Endothelial cell of umbilical vein (primary cell): ENCODE measurements at regions not wholly inside any gene's neighbourhood (a gene's known extent, or its start where the extent isn't known, plus 50 kb on each side); places are given as distances from the start of the nearest gene placed in this dataset.

Source experiments
- BruUV-seq: library from RNA; stranded (reverse); fragments of 400-500 nt; replicated peaks from 2 replicates; lab custom pipeline; 2021; lab: Mats Ljungman, UMichigan
- CTCF ChIA-PET: fragments of 300-600, 350-600 bp; sonication (Branson Sonifier 250); formaldehyde crosslinking; loops from one replicate; lab custom pipeline; 2021; ENCODE audit warnings: antibody characterized with exemption, inconsistent platforms; lab: Charles Lee
- POLR2A ChIA-PET: fragments of 300-600, 350-600 bp; sonication (Branson Sonifier 250); formaldehyde crosslinking; loops from one replicate; lab custom pipeline; 2021; ENCODE audit warnings: antibody characterized with exemption, inconsistent platforms; lab: Charles Lee
- DNase-seq: peaks from one replicate; pipeline ENCODE4 v3.0.0-alpha.2; 2011; ENCODE audit warnings: low read depth, low spot score
- FAIRE-seq: peaks from 2 replicates; lab custom pipeline; 2011; peaks lifted over from hg19 to GRCh38; lab: Jason Lieb, UNC
- H2AFZ ChIP-seq: 2 replicates; pipeline ENCODE4 v1.6.0; 2012; ENCODE audit warnings: low read depth, low read length, control low read depth, inconsistent platforms
- H3K27ac ChIP-seq: 2 replicates; pipeline ENCODE4 v1.5.1; 2011; ENCODE audit warnings: low read depth, mild to moderate bottlenecking, control low read depth, low read length, moderate library complexity; ENCODE audit not compliant: insufficient read depth
- H3K27me3 ChIP-seq, 2 experiments: 2 replicates each; pipeline versions ENCODE4 v1.6.0 to v1.6.1; 2011; ENCODE audit warnings: low read length in 2 of 2, mixed read lengths in 1 of 2; ENCODE audit not compliant: control insufficient read depth in 2 of 2, insufficient read depth in 2 of 2
- H3K36me3 ChIP-seq, 2 experiments: 2 replicates in 1 of 2; 3 replicates in 1 of 2; pipeline ENCODE4 v1.5.1; 2011; ENCODE audit warnings: low read length in 2 of 2, mild to moderate bottlenecking in 1 of 2, moderate library complexity in 1 of 2; ENCODE audit not compliant: control insufficient read depth in 2 of 2, insufficient read depth in 2 of 2; ENCODE audit errors: extremely low read depth in 1 of 2
- H3K4me1 ChIP-seq: 3 replicates; pipeline ENCODE4 v1.5.1; 2011; ENCODE audit warnings: mild to moderate bottlenecking, low read length; ENCODE audit not compliant: control insufficient read depth, insufficient read depth; ENCODE audit errors: extremely low read depth
- H3K4me2 ChIP-seq: 2 replicates; pipeline ENCODE4 v1.6.1; 2011; ENCODE audit warnings: low read length, control low read depth, mixed read lengths; ENCODE audit not compliant: insufficient read depth
- H3K4me3 ChIP-seq, 3 experiments: fragments of 200-600 bp in 1 of 3; sonication (generic), shearing (Covaris generic) in 1 of 3; replicated peaks in 1 of 3; 2 replicates each; pipeline ENCODE4 v1.5.1; 2011 to 2016; ENCODE audit warnings: control low read depth in 3 of 3, low read length in 3 of 3, mild to moderate bottlenecking in 2 of 3, inconsistent platforms in 1 of 3, low read depth in 1 of 3, moderate library complexity in 1 of 3; ENCODE audit not compliant: insufficient read depth in 1 of 3
- H3K79me2 ChIP-seq: 2 replicates; pipeline ENCODE4 v1.6.0; 2012; ENCODE audit warnings: low read length, inconsistent platforms; ENCODE audit not compliant: control insufficient read depth, insufficient read depth
- H3K9ac ChIP-seq: replicated peaks from 2 replicates; pipeline ENCODE3; 2011; ENCODE audit warnings: low read length, control low read depth; ENCODE audit not compliant: insufficient read depth; ENCODE audit errors: extremely low read depth
- H3K9me1 ChIP-seq: replicated peaks from 3 replicates; pipeline ENCODE4 v1.6.0; 2011; ENCODE audit warnings: mild to moderate bottlenecking, low read length; ENCODE audit not compliant: control insufficient read depth, insufficient read depth; ENCODE audit errors: extremely low read depth
- H3K9me3 ChIP-seq: replicated peaks from 2 replicates; pipeline ENCODE4 v1.5.1; 2012; ENCODE audit warnings: low read length, inconsistent platforms; ENCODE audit not compliant: control insufficient read depth, insufficient read depth
- H4K20me1 ChIP-seq: replicated peaks from 2 replicates; pipeline ENCODE3; 2011; ENCODE audit warnings: mild to moderate bottlenecking, low read length; ENCODE audit not compliant: control insufficient read depth, insufficient read depth; ENCODE audit errors: extremely low read depth
- EZH2 ChIP-seq: IDR thresholded peaks from 2 replicates; pipeline ENCODE4 v1.6.1; 2012; ENCODE audit warnings: borderline replicate concordance, low read depth, mild to moderate bottlenecking, moderate library complexity, low read length, inconsistent platforms; ENCODE audit not compliant: severe bottlenecking
- FOS ChIP-seq: IDR thresholded peaks from 2 replicates; pipeline ENCODE4 v1.6.1; 2011; ENCODE audit warnings: mild to moderate bottlenecking, low read length, moderate library complexity, borderline replicate concordance; ENCODE audit not compliant: insufficient read depth
- GATA2 ChIP-seq: IDR thresholded peaks from 2 replicates; pipeline ENCODE4 v1.7.0; 2011; ENCODE audit warnings: low read depth, mild to moderate bottlenecking, moderate library complexity, mixed read lengths, low read length; ENCODE audit not compliant: insufficient read length, insufficient read depth
- JUN ChIP-seq: IDR thresholded peaks from 2 replicates; pipeline ENCODE4 v1.6.1; 2011; ENCODE audit warnings: borderline replicate concordance, low read depth; ENCODE audit not compliant: insufficient read length, insufficient read depth
- MAX ChIP-seq: IDR thresholded peaks from 2 replicates; pipeline ENCODE4 v1.6.1; 2011; ENCODE audit not compliant: insufficient read depth, insufficient read length
- MYC ChIP-seq: IDR thresholded peaks from one replicate; pipeline ENCODE4 v1.6.1; 2011; ENCODE audit warnings: mild to moderate bottlenecking, low read depth, low read length
- POLR2A ChIP-seq: IDR thresholded peaks from 2 replicates; pipeline ENCODE4 v1.6.1; 2012; ENCODE audit warnings: low read depth, mild to moderate bottlenecking, control low read depth, low read length
- POLR2AphosphoS5 ChIP-seq: IDR thresholded peaks from 2 replicates; pipeline ENCODE4 v1.6.1; 2012; ENCODE audit warnings: low read depth, mild to moderate bottlenecking, control low read depth, low read length, moderate library complexity; ENCODE audit not compliant: insufficient read depth
- dilution Hi-C: fragments of 300-500 bp; cut with MboI; formaldehyde crosslinking; loops from one replicate; pipeline ENCODE4 v1.15.0; 2019; ENCODE audit warnings: low sequenced_read_pairs; ENCODE audit not compliant: extremely low pct_ligation_motif_present
- intact Hi-C: fragments of 100-400 bp; cut with micrococcal nuclease; formaldehyde crosslinking; loops from one replicate; pipeline ENCODE4 v1.10.0; 2022
- TF ChIP-seq, protein P1 (sequence below), 2 donors: IDR thresholded peaks; 1 replicate in 1 of 2; 2 replicates in 1 of 2; pipeline ENCODE4 v1.5.1; 2011; ENCODE audit warnings: low read length in 2 of 2, mild to moderate bottlenecking in 2 of 2, moderate library complexity in 2 of 2, control low read depth in 1 of 2, inconsistent platforms in 1 of 2, low read depth in 1 of 2; ENCODE audit not compliant: insufficient read depth in 1 of 2; ENCODE audit errors: extremely low read depth in 1 of 2

- dilution Hi-C loops = no loop called here
- FAIRE-seq = peak; percentile 64
- H3K27me3 ChIP-seq = no peaks in the 10 kb centered on the region
- peak overlapping the region in 2 of 3 experiments; percentile 47 to 94 for H3K4me3 ChIP-seq
- H3K9me1 ChIP-seq = no peaks in the 10 kb centered on the region
- intact Hi-C loops = loop anchor here (1.0 to 2.0 kb wide), 6 partner anchors 8 to 60 kb away; a partner anchor contains a TSS
- POLR2A ChIA-PET = interaction anchor here (1.2 to 3.0 kb wide), 4 partner anchors 9 to 30 kb away, joined by 3 to 19 read pairs (median 16); a partner anchor contains a TSS
- no peaks in the 10 kb centered on the region for H3K79me2 ChIP-seq
- CTCF ChIA-PET = interaction anchor here (2.9 to 5.2 kb wide), 2 partner anchors 8 to 25 kb away, joined by 13 to 28 read pairs; a partner anchor contains a TSS
- no peaks in the 10 kb centered on the region for H3K9me3 ChIP-seq
- peaks cover 14% of the 10 kb centered on the region for H3K4me1 ChIP-seq
- peak overlapping the region; percentile 96 for H3K4me2 ChIP-seq
- H4K20me1 ChIP-seq = no peaks in the 10 kb centered on the region
- H3K9ac ChIP-seq = peak overlapping the region; percentile 96
- peaks cover 0 to 1% of the 10 kb centered on the region in 2 experiments for H3K36me3 ChIP-seq
- peak overlapping the region; percentile 96 for H3K27ac ChIP-seq
- no peak for TF ChIP-seq MYC
- TF ChIP-seq MAX = no peak
- peak; percentile 51 for TF ChIP-seq POLR2AphosphoS5
- peak; percentile 80 for TF ChIP-seq POLR2A
- TF ChIP-seq FOS = no peak
- TF ChIP-seq JUN = no peak
- no peak for TF ChIP-seq EZH2
- TF ChIP-seq GATA2 = no peak
- TF ChIP-seq, protein P1, sequence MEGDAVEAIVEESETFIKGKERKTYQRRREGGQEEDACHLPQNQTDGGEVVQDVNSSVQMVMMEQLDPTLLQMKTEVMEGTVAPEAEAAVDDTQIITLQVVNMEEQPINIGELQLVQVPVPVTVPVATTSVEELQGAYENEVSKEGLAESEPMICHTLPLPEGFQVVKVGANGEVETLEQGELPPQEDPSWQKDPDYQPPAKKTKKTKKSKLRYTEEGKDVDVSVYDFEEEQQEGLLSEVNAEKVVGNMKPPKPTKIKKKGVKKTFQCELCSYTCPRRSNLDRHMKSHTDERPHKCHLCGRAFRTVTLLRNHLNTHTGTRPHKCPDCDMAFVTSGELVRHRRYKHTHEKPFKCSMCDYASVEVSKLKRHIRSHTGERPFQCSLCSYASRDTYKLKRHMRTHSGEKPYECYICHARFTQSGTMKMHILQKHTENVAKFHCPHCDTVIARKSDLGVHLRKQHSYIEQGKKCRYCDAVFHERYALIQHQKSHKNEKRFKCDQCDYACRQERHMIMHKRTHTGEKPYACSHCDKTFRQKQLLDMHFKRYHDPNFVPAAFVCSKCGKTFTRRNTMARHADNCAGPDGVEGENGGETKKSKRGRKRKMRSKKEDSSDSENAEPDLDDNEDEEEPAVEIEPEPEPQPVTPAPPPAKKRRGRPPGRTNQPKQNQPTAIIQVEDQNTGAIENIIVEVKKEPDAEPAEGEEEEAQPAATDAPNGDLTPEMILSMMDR (IDR thresholded peaks at IDR 0.05; ENCODE audit: extremely low read depth in 1 of 2, insufficient read depth in 1 of 2, low read depth in 1 of 2, low read length in 2 of 2) = peak; percentile 7 to 18
- DNase-seq = peak; percentile 89
- BruUV-seq = TSS peak; percentile 75
- peak overlapping the region; percentile 10 for H2AFZ ChIP-seq
Observed at GRCh38 chr6:26224940-26225847, 138.0 kb downstream of the HFE start.
